Mesendoderm (in vitro differentiated cells): ENCODE measurements at regions not wholly inside any gene's neighbourhood (a gene's known extent, or its start where the extent isn't known, plus 50 kb on each side); places are given as distances from the start of the nearest gene placed in this dataset.

ENCODE experiments used
- DNase-seq: peaks from one replicate; pipeline ENCODE4 v3.0.0; 2013
- H2AK5ac ChIP-seq: 2 replicates; pipeline ENCODE4 v1.6.1; 2013; ENCODE audit warnings: low read length, inconsistent platforms
- H2BK120ac ChIP-seq: 2 replicates; pipeline ENCODE4 v1.6.1; 2013; ENCODE audit warnings: low read depth, mild to moderate bottlenecking, low read length, moderate library complexity, mixed read lengths
- H2BK15ac ChIP-seq: replicated peaks from 2 replicates; pipeline ENCODE4 v1.6.1; 2013; ENCODE audit warnings: low read depth, mild to moderate bottlenecking, moderate library complexity
- H2BK5ac ChIP-seq: 2 replicates; pipeline ENCODE4 v1.6.1; 2013; ENCODE audit warnings: low read length, inconsistent platforms
- H3K18ac ChIP-seq: 2 replicates; pipeline ENCODE4 v1.6.1; 2013; ENCODE audit warnings: mild to moderate bottlenecking, low read length, mixed read lengths
- H3K23ac ChIP-seq: one replicate; pipeline ENCODE4 v1.6.1; 2013; ENCODE audit warnings: low read length
- H3K27ac ChIP-seq: 2 replicates; pipeline ENCODE4 v1.5.1; 2013; ENCODE audit warnings: low read depth, mild to moderate bottlenecking, inconsistent platforms, low read length, moderate library complexity
- H3K27me3 ChIP-seq: 2 replicates; pipeline ENCODE4 v1.6.1; 2013; ENCODE audit warnings: low read length, control low read depth, mild to moderate bottlenecking, inconsistent platforms; ENCODE audit not compliant: insufficient read depth, poor library complexity
- H3K36me3 ChIP-seq: 2 replicates; pipeline ENCODE4 v1.6.1; 2013; ENCODE audit warnings: low read length, inconsistent platforms; ENCODE audit not compliant: control insufficient read depth, insufficient read depth
- H3K4ac ChIP-seq: one replicate; pipeline ENCODE4 v1.6.1; 2013; ENCODE audit warnings: low read depth, mild to moderate bottlenecking, low read length, moderate library complexity
- H3K4me1 ChIP-seq: 2 replicates; pipeline ENCODE4 v1.6.1; 2013; ENCODE audit warnings: low read depth, low read length, inconsistent platforms; ENCODE audit not compliant: control insufficient read depth
- H3K4me2 ChIP-seq: 2 replicates; pipeline ENCODE4 v1.6.1; 2013; ENCODE audit warnings: low read length
- H3K4me3 ChIP-seq: 2 replicates; pipeline ENCODE4 v1.5.1; 2013; ENCODE audit warnings: mild to moderate bottlenecking, low read length
- H3K56ac ChIP-seq: one replicate; pipeline ENCODE4 v1.6.1; 2013; ENCODE audit warnings: low read length
- H3K79me1 ChIP-seq: 2 replicates; pipeline ENCODE4 v1.6.1; 2013; ENCODE audit warnings: low read length, inconsistent platforms
- H3K79me2 ChIP-seq: 2 replicates; pipeline ENCODE4 v1.6.1; 2013; ENCODE audit warnings: mild to moderate bottlenecking, low read length; ENCODE audit not compliant: control insufficient read depth, insufficient read depth
- H3K9ac ChIP-seq: 2 replicates; pipeline ENCODE4 v1.6.1; 2013; ENCODE audit warnings: low read length, inconsistent platforms
- H4K5ac ChIP-seq: one replicate; pipeline ENCODE4 v1.6.1; 2013; ENCODE audit warnings: low read length
- H4K8ac ChIP-seq: one replicate; pipeline ENCODE4 v1.6.1; 2013; ENCODE audit warnings: low read depth, mild to moderate bottlenecking, control low read depth, low read length, moderate library complexity
- WGBS: extraction: QIAGEN DNeasy Blood & Tissue Kit; methylation state at CpG from one replicate; pipeline ENCODE4 v1.1.7; 2013; ENCODE audit warnings: low lambda C conversion rate, missing lambda C conversion rate; ENCODE audit not compliant: insufficient coverage; ENCODE audit errors: extremely low coverage; 5-methylcytosine and 5-hydroxymethylcytosine counted together

DNA sequence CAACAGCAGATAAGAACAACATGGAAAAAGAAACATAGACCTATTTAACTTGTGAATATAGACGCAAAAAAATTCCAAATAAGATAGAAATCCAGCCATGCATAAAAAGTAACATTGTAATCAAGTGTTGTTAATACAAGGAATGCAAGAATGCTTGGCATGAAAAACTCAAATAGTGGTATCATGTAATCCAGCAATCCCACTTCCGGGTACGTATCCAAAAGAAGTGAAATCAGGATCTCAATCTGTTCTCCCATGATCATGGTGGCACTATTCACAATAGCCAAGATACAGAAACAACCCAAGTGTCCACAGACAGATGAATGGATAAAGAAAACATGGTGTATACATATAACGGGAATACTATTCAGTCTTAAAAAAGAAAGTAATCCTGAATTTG is 437.4 kb downstream of the ARHGEF28 start:
- H4K5ac ChIP-seq = no peak overlapping the region
- no peak overlapping the region for H3K4ac ChIP-seq
- H3K4me3 ChIP-seq = no peak overlapping the region
- no peak overlapping the region for H3K27ac ChIP-seq
- H3K4me2 ChIP-seq = no peak overlapping the region
- no CpG with 5 or more reads among the region's 4 CpGs for WGBS
- H2BK120ac ChIP-seq = no peak overlapping the region
- H3K79me1 ChIP-seq = no peaks in the 10 kb centered on the region
- no peak overlapping the region for H3K18ac ChIP-seq
- H2AK5ac ChIP-seq = no peak overlapping the region
- no peaks in the 10 kb centered on the region for H3K79me2 ChIP-seq
- H2BK5ac ChIP-seq = no peak overlapping the region
- no peaks in the 10 kb centered on the region for H3K27me3 ChIP-seq
- no peaks in the 10 kb centered on the region for H3K4me1 ChIP-seq
- H3K23ac ChIP-seq = no peak overlapping the region
- H2BK15ac ChIP-seq = no peak overlapping the region
- H3K56ac ChIP-seq = no peak overlapping the region
- H4K8ac ChIP-seq = no peak overlapping the region
- H3K9ac ChIP-seq = no peak overlapping the region
- H3K36me3 ChIP-seq = no peaks in the 10 kb centered on the region
- DNase-seq = no peak

DNA sequence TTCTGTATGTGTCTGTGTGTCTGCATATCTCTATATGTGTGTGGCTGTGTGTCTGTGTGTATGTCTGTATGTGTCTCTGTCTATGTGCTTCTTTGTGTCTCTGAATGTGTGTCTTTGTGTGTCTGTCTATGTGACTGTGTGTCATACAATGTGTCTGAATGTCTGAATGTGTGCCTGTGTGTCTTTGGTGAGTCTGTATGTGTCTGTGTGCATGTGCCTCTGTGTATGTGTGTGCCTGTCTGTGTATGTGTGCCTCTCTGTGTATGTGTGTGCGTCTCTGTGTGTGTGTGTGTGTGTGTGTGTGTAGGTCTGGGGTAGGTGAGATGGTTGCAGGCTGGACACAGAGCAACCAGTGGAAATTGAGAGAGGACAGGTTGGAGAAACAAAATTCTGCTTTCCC is 435.3 kb downstream of the ARHGEF28 start:
- Histone ChIP-seq H3K23ac (no peak overlapping the region), H2BK5ac (peak overlapping the region; percentile 73), H3K36me3 (no peaks in the 10 kb centered on the region), H2BK120ac (no peak overlapping the region), H3K56ac (peak overlapping the region; percentile 61), H3K79me2 (no peaks in the 10 kb centered on the region), H3K4me2 (no peak overlapping the region), H3K9ac (no peak overlapping the region), H3K4me3 (no peak overlapping the region), H3K27me3 (no peaks in the 10 kb centered on the region), H3K79me1 (no peaks in the 10 kb centered on the region), H4K8ac (no peak overlapping the region), H4K5ac (peak overlapping the region; percentile 72), H2AK5ac (peak overlapping the region; percentile 86), H2BK15ac (no peak overlapping the region), H3K27ac (no peak overlapping the region), H3K4ac (no peak overlapping the region), H3K4me1 (peaks cover 2% of the 10 kb centered on the region), H3K18ac (no peak overlapping the region)
- WGBS = no CpG with 5 or more reads among the region's 1 CpG
- DNase-seq = no peak

DNA sequence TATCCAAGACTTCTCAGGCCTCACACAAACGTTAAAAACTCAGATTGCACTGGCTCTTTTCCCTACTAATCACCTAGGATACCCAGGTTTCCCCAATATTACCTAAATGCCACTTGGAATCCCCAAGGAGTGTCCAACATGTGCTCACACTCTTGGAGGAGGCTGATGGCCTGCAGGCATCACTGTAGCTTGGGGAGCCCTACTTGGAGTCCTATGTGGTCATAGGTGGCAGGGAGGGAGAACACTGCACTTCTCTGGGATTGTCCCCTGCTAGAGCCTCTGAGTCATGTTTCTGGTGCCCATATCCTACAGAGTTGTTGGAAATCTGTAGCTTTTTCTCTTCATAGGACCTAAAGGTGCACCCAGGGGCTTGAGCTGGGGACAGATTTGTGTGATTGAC is 433.7 kb downstream of the ARHGEF28 start:
- Histone ChIP-seq H3K4ac (no peak overlapping the region), H2BK15ac (no peak overlapping the region), H3K4me3 (no peak overlapping the region), H3K27ac (no peak overlapping the region), H3K18ac (peak overlapping the region; percentile 8), H3K79me2 (no peaks in the 10 kb centered on the region), H3K27me3 (no peaks in the 10 kb centered on the region), H3K79me1 (no peaks in the 10 kb centered on the region), H4K8ac (no peak overlapping the region), H3K56ac (no peak overlapping the region), H2BK120ac (no peak overlapping the region), H3K4me1 (peaks cover 11% of the 10 kb centered on the region), H3K9ac (no peak overlapping the region), H4K5ac (no peak overlapping the region), H3K4me2 (no peak overlapping the region), H2AK5ac (no peak overlapping the region), H3K23ac (no peak overlapping the region), H2BK5ac (no peak overlapping the region), H3K36me3 (no peaks in the 10 kb centered on the region)
- WGBS = no CpG with 5 or more reads among the region's 1 CpG
- no peak for DNase-seq

DNA sequence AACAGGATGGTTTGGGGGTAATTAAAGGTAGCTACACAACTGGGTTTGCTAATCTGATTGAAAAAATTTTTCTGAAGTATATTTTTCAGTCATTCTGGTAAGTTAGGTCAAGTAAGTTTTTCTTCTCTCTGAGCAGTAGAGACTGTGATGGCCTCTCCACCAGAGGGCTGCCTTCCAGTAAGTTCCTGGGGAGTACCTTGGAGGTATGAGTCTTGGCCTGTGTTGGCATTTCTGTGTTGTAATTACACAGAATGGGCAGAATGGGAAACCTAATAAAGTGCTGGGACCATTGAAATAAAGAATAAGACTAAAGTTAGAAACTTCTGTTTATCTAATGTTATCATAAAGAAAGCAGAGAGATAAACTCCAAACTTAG is 430.8 kb downstream of the ARHGEF28 start:
- H3K36me3 ChIP-seq = no peaks in the 10 kb centered on the region
- no peak overlapping the region for H4K8ac ChIP-seq
- DNase-seq = peak; percentile 69
- H3K9ac ChIP-seq = peak overlapping the region; percentile 42
- H3K79me1 ChIP-seq = no peaks in the 10 kb centered on the region
- H3K4ac ChIP-seq = no peak overlapping the region
- no peak overlapping the region for H3K18ac ChIP-seq
- no peaks in the 10 kb centered on the region for H3K27me3 ChIP-seq
- peak overlapping the region; percentile 79 for H2BK5ac ChIP-seq
- H2AK5ac ChIP-seq = peak overlapping the region; percentile 35
- no peak overlapping the region for H2BK15ac ChIP-seq
- no peak overlapping the region for H3K23ac ChIP-seq
- H2BK120ac ChIP-seq = no peak overlapping the region
- H4K5ac ChIP-seq = no peak overlapping the region
- no peak overlapping the region for H3K4me3 ChIP-seq
- H3K79me2 ChIP-seq = no peaks in the 10 kb centered on the region
- peaks cover 17% of the 10 kb centered on the region for H3K4me1 ChIP-seq
- peak overlapping the region; percentile 66 for H3K56ac ChIP-seq
- H3K4me2 ChIP-seq = no peak overlapping the region
- no peak overlapping the region for H3K27ac ChIP-seq

DNA sequence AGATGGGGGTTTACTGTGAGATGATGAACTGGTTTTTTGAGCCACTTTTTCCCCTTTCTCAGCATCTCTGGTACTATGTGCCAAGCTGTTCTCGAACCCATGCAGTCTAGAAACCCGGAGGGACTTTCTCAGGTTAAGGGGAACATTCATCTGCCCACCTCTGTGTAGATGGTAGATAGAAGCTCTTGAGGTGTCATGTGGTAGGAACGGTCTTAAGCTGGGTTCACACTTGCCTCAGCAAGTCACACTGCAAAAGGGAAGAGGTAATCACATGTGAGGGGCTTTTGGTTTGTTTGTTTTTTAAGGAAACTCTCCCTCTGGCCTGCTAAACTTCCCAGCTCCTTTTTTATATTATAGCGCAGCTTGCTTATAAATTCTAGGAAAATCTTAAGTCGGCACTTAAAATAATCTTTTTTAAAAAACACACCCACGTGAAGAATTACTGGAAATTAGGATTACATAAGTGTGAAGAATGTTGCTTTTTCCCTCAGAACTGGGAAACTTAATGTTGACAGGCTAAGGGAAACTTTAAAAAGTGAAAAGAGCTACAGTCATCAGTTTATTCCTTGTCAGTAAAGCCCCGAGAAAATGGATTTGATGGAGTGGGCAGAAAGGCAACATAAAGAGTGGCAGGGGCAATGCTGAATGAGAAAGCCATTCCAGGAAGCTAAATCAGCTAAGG is 430.3 kb downstream of the ARHGEF28 start:
- peaks cover 17% of the 10 kb centered on the region for H3K4me1 ChIP-seq
- H2BK5ac ChIP-seq = peak overlapping the region; percentile 79
- no peaks in the 10 kb centered on the region for H3K79me1 ChIP-seq
- H3K36me3 ChIP-seq = no peaks in the 10 kb centered on the region
- H3K4ac ChIP-seq = peak overlapping the region; percentile 59
- H3K4me3 ChIP-seq = no peak overlapping the region
- H4K8ac ChIP-seq = no peak overlapping the region
- no CpG with 5 or more reads among the region's 7 CpGs for WGBS
- peak; percentile 56 for DNase-seq
- H3K4me2 ChIP-seq = no peak overlapping the region
- no peak overlapping the region for H3K23ac ChIP-seq
- H2AK5ac ChIP-seq = peak overlapping the region; percentile 35
- no peak overlapping the region for H3K27ac ChIP-seq
- no peaks in the 10 kb centered on the region for H3K79me2 ChIP-seq
- H3K18ac ChIP-seq = peak overlapping the region; percentile 39
- H2BK15ac ChIP-seq = no peak overlapping the region
- no peak overlapping the region for H4K5ac ChIP-seq
- peak overlapping the region; percentile 42 for H3K9ac ChIP-seq
- peak overlapping the region; percentile 68 for H3K56ac ChIP-seq
- no peaks in the 10 kb centered on the region for H3K27me3 ChIP-seq
- no peak overlapping the region for H2BK120ac ChIP-seq

DNA sequence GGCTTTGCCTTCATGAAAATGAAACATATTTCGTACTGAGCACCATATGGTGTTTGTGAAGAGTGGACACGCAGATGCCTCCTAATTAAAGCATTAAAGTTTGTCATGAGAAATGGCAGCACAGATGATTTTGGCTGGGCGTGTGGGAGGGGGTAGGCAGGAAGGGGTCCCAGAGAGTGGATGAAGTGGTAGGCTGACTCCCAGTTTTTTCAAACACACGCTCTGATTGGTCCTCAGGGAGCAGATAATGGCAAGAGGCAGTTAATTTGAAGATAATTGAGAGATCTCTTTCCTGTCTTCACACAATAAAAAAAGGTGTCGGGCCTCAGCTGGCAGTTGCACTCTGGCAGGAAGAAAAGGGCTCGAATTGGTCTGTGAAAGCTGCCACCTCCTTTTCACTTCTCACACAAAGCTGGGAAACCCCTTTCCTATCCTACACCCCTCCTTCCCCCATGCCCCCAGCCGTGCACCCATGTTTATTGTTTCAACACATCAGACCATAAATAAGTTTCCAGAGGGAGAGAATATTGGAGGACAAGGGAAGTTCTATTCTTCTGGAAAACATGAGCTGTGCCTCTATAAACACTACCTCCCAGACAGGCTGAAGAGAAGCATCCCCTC is 429.6 kb downstream of the ARHGEF28 start:
- Histone ChIP-seq H4K5ac (no peak overlapping the region), H2BK120ac (no peak overlapping the region), H2BK5ac (peak overlapping the region; percentile 26), H3K27ac (no peak overlapping the region), H3K56ac (peak overlapping the region; percentile 78), H3K27me3 (no peaks in the 10 kb centered on the region), H3K9ac (peak overlapping the region; percentile 38), H3K79me2 (no peaks in the 10 kb centered on the region), H3K23ac (no peak overlapping the region), H3K36me3 (no peaks in the 10 kb centered on the region), H3K4me2 (no peak overlapping the region), H2BK15ac (peak overlapping the region; percentile 1), H3K79me1 (no peaks in the 10 kb centered on the region), H4K8ac (no peak overlapping the region), H2AK5ac (no peak overlapping the region), H3K4ac (peak overlapping the region; percentile 59), H3K4me1 (peaks cover 17% of the 10 kb centered on the region), H3K4me3 (no peak overlapping the region), H3K18ac (peak overlapping the region; percentile 39)
- no CpG with 5 or more reads among the region's 7 CpGs for WGBS
- DNase-seq = peak; percentile 74
